ENCODE measurements at regions not wholly inside any gene's neighbourhood (a gene's known extent, or its start where the extent isn't known, plus 50 kb on each side); places are given as distances from the start of the nearest gene placed in this dataset.

- 94 to 95% methylated on average over 8 of the region's 8 CpGs for WGBS, 2 experiments
- Histone ChIP-seq H3K4me3 (ENCODE audit: insufficient read depth, low read depth, low read length) (no peak overlapping the region), H3K27me3 (ENCODE audit: control insufficient read depth, insufficient read depth, low read length, poor library complexity, severe bottlenecking) (no peaks in the 10 kb centered on the region), H3K4me1 (ENCODE audit: control insufficient read depth, insufficient read depth, low read length) (no peaks in the 10 kb centered on the region), H3K36me3 (ENCODE audit: control insufficient read depth, insufficient read depth, low read length) (no peaks in the 10 kb centered on the region), H3K9me3 (ENCODE audit: control insufficient read depth, low read length) (no peaks in the 10 kb centered on the region), H3K27ac (ENCODE audit: insufficient read depth, low read depth, low read length, poor library complexity, severe bottlenecking) (no peak overlapping the region)
Measured at GRCh38 chr1:213571843-213572242, 415.9 kb upstream of the PROX1 start.

GRCh38 chr1:213572912-213573647 is 414.7 kb upstream of the PROX1 start:
- no peak overlapping the region for H3K4me3 ChIP-seq (ENCODE audit: insufficient read depth, low read depth, low read length)
- no peaks in the 10 kb centered on the region for H3K36me3 ChIP-seq (ENCODE audit: control insufficient read depth, insufficient read depth, low read length)
- H3K27ac ChIP-seq (ENCODE audit: insufficient read depth, low read depth, low read length, poor library complexity, severe bottlenecking): no peak overlapping the region
- no peaks in the 10 kb centered on the region for H3K9me3 ChIP-seq (ENCODE audit: control insufficient read depth, low read length)
- no peaks in the 10 kb centered on the region for H3K27me3 ChIP-seq (ENCODE audit: control insufficient read depth, insufficient read depth, low read length, poor library complexity, severe bottlenecking)
- no peaks in the 10 kb centered on the region for H3K4me1 ChIP-seq (ENCODE audit: control insufficient read depth, insufficient read depth, low read length)
- 97 to 99% methylated on average over 3 of the region's 3 CpGs for WGBS, 2 experiments

GRCh38 chr1:213573648-213574009 is 414.1 kb upstream of the PROX1 start:
- 90 to 95% methylated on average over 2 of the region's 2 CpGs for WGBS, 2 experiments
- no peaks in the 10 kb centered on the region for H3K36me3 ChIP-seq (ENCODE audit: control insufficient read depth, insufficient read depth, low read length)
- H3K4me3 ChIP-seq (ENCODE audit: insufficient read depth, low read depth, low read length): no peak overlapping the region
- H3K27me3 ChIP-seq (ENCODE audit: control insufficient read depth, insufficient read depth, low read length, poor library complexity, severe bottlenecking): no peaks in the 10 kb centered on the region
- no peaks in the 10 kb centered on the region for H3K9me3 ChIP-seq (ENCODE audit: control insufficient read depth, low read length)
- H3K4me1 ChIP-seq (ENCODE audit: control insufficient read depth, insufficient read depth, low read length): no peaks in the 10 kb centered on the region
- no peak overlapping the region for H3K27ac ChIP-seq (ENCODE audit: insufficient read depth, low read depth, low read length, poor library complexity, severe bottlenecking)

- no peak overlapping the region for H3K27ac ChIP-seq (ENCODE audit: insufficient read depth, low read depth, low read length, poor library complexity, severe bottlenecking)
- no peaks in the 10 kb centered on the region for H3K36me3 ChIP-seq (ENCODE audit: control insufficient read depth, insufficient read depth, low read length)
- H3K4me1 ChIP-seq (ENCODE audit: control insufficient read depth, insufficient read depth, low read length): no peaks in the 10 kb centered on the region
- WGBS, 2 experiments: 92% methylated on average over 6 of the region's 6 CpGs
- H3K27me3 ChIP-seq (ENCODE audit: control insufficient read depth, insufficient read depth, low read length, poor library complexity, severe bottlenecking): no peaks in the 10 kb centered on the region
- H3K9me3 ChIP-seq (ENCODE audit: control insufficient read depth, low read length): no peaks in the 10 kb centered on the region
- no peak overlapping the region for H3K4me3 ChIP-seq (ENCODE audit: insufficient read depth, low read depth, low read length)
Measured at GRCh38 chr1:213582976-213583567, 404.7 kb upstream of the PROX1 start.

GRCh38 chr1:213584272-213584671 is 403.5 kb upstream of the PROX1 start:
- Histone ChIP-seq H3K27ac (ENCODE audit: insufficient read depth, low read depth, low read length, poor library complexity, severe bottlenecking) (no peak overlapping the region), H3K27me3 (ENCODE audit: control insufficient read depth, insufficient read depth, low read length, poor library complexity, severe bottlenecking) (no peaks in the 10 kb centered on the region), H3K4me3 (ENCODE audit: insufficient read depth, low read depth, low read length) (no peak overlapping the region), H3K36me3 (ENCODE audit: control insufficient read depth, insufficient read depth, low read length) (no peaks in the 10 kb centered on the region), H3K4me1 (ENCODE audit: control insufficient read depth, insufficient read depth, low read length) (no peaks in the 10 kb centered on the region), H3K9me3 (ENCODE audit: control insufficient read depth, low read length) (no peaks in the 10 kb centered on the region)
- 88 to 95% methylated on average over 2 of the region's 2 CpGs for WGBS, 2 experiments

GRCh38 chr1:213585402-213585801 is 402.4 kb upstream of the PROX1 start:
- Histone ChIP-seq H3K9me3 (ENCODE audit: control insufficient read depth, low read length) (no peaks in the 10 kb centered on the region), H3K4me1 (ENCODE audit: control insufficient read depth, insufficient read depth, low read length) (no peaks in the 10 kb centered on the region)
- 94 to 96% methylated on average over 2 of the region's 2 CpGs for WGBS, 2 experiments

GRCh38 chr1:213585959-213586586 is 401.7 kb upstream of the PROX1 start:
- H3K36me3 ChIP-seq (ENCODE audit: control insufficient read depth, insufficient read depth, low read length): no peaks in the 10 kb centered on the region
- no peak overlapping the region for H3K4me3 ChIP-seq (ENCODE audit: insufficient read depth, low read depth, low read length)
- no peaks in the 10 kb centered on the region for H3K27me3 ChIP-seq (ENCODE audit: control insufficient read depth, insufficient read depth, low read length, poor library complexity, severe bottlenecking)
- H3K9me3 ChIP-seq (ENCODE audit: control insufficient read depth, low read length): no peaks in the 10 kb centered on the region
- no peak overlapping the region for H3K27ac ChIP-seq (ENCODE audit: insufficient read depth, low read depth, low read length, poor library complexity, severe bottlenecking)
- H3K4me1 ChIP-seq (ENCODE audit: control insufficient read depth, insufficient read depth, low read length): no peaks in the 10 kb centered on the region
- 86 to 94% methylated on average over 6 of the region's 6 CpGs for WGBS, 2 experiments

More at GRCh38 chr1:213585402-213585801, 402.4 kb upstream of the PROX1 start:
- Histone ChIP-seq H3K4me3 (ENCODE audit: insufficient read depth, low read depth, low read length) (no peak overlapping the region), H3K36me3 (ENCODE audit: control insufficient read depth, insufficient read depth, low read length) (no peaks in the 10 kb centered on the region), H3K27me3 (ENCODE audit: control insufficient read depth, insufficient read depth, low read length, poor library complexity, severe bottlenecking) (no peaks in the 10 kb centered on the region), H3K27ac (ENCODE audit: insufficient read depth, low read depth, low read length, poor library complexity, severe bottlenecking) (no peak overlapping the region)

GRCh38 chr1:213586587-213586972 is 401.2 kb upstream of the PROX1 start:
- Histone ChIP-seq H3K4me3 (ENCODE audit: insufficient read depth, low read depth, low read length) (no peak overlapping the region), H3K27ac (ENCODE audit: insufficient read depth, low read depth, low read length, poor library complexity, severe bottlenecking) (no peak overlapping the region), H3K9me3 (ENCODE audit: control insufficient read depth, low read length) (no peaks in the 10 kb centered on the region), H3K4me1 (ENCODE audit: control insufficient read depth, insufficient read depth, low read length) (no peaks in the 10 kb centered on the region), H3K27me3 (ENCODE audit: control insufficient read depth, insufficient read depth, low read length, poor library complexity, severe bottlenecking) (no peaks in the 10 kb centered on the region), H3K36me3 (ENCODE audit: control insufficient read depth, insufficient read depth, low read length) (no peaks in the 10 kb centered on the region)
- 94% methylated on average over 1 of the region's 1 CpG for WGBS, 2 experiments

- Histone ChIP-seq H3K4me3 (ENCODE audit: insufficient read depth, low read depth, low read length) (no peak overlapping the region), H3K27ac (ENCODE audit: insufficient read depth, low read depth, low read length, poor library complexity, severe bottlenecking) (no peak overlapping the region), H3K36me3 (ENCODE audit: control insufficient read depth, insufficient read depth, low read length) (no peaks in the 10 kb centered on the region), H3K27me3 (ENCODE audit: control insufficient read depth, insufficient read depth, low read length, poor library complexity, severe bottlenecking) (no peaks in the 10 kb centered on the region), H3K9me3 (ENCODE audit: control insufficient read depth, low read length) (no peaks in the 10 kb centered on the region), H3K4me1 (ENCODE audit: control insufficient read depth, insufficient read depth, low read length) (no peaks in the 10 kb centered on the region)
- WGBS, 2 experiments: 95 to 97% methylated on average over 7 of the region's 7 CpGs
Measured at GRCh38 chr1:213596729-213597128, 391.0 kb upstream of the PROX1 start.

GRCh38 chr1:213598263-213598662 is 389.5 kb upstream of the PROX1 start:
- 90 to 94% methylated on average over 3 of the region's 3 CpGs for WGBS, 2 experiments
- Histone ChIP-seq H3K27me3 (ENCODE audit: control insufficient read depth, insufficient read depth, low read length, poor library complexity, severe bottlenecking) (no peaks in the 10 kb centered on the region), H3K4me3 (ENCODE audit: insufficient read depth, low read depth, low read length) (no peak overlapping the region), H3K4me1 (ENCODE audit: control insufficient read depth, insufficient read depth, low read length) (no peaks in the 10 kb centered on the region), H3K9me3 (ENCODE audit: control insufficient read depth, low read length) (no peaks in the 10 kb centered on the region), H3K27ac (ENCODE audit: insufficient read depth, low read depth, low read length, poor library complexity, severe bottlenecking) (no peak overlapping the region), H3K36me3 (ENCODE audit: control insufficient read depth, insufficient read depth, low read length) (no peaks in the 10 kb centered on the region)
